ENCODE measurements at regions not wholly inside any gene's neighbourhood (a gene's known extent, or its start where the extent isn't known, plus 50 kb on each side); places are given as distances from the start of the nearest gene placed in this dataset.
"Not testable (repeated sequence)": the region's sequence is repeated elsewhere in the genome, so short reads cannot be mapped to it uniquely, and the experiment has no call there.

- H3K36me3 Mint-ChIP-seq (ENCODE audit: insufficient read depth, unreplicated experiment); H3K27me3 Mint-ChIP-seq (ENCODE audit: insufficient read depth, unreplicated experiment); H3K27ac Mint-ChIP-seq (ENCODE audit: low read depth, unreplicated experiment); intact Hi-C loops (cut with micrococcal nuclease); BruUV-seq (replicated peaks); CTCF ChIA-PET; H3K4me1 Mint-ChIP-seq (ENCODE audit: insufficient read depth, unreplicated experiment); POLR2A ChIA-PET; DNase-seq (ENCODE audit: unreplicated experiment); H3K4me3 Mint-ChIP-seq (ENCODE audit: unreplicated experiment); H3K9me3 Mint-ChIP-seq (ENCODE audit: unreplicated experiment): not testable (repeated sequence)
Measured at GRCh38 chr1:120308940-120309578, 105.8 kb upstream of the NBPF8 start.

- POLR2A ChIA-PET; H3K9me3 Mint-ChIP-seq (ENCODE audit: unreplicated experiment); DNase-seq (ENCODE audit: unreplicated experiment); H3K27ac Mint-ChIP-seq (ENCODE audit: low read depth, unreplicated experiment); CTCF ChIA-PET; H3K36me3 Mint-ChIP-seq (ENCODE audit: insufficient read depth, unreplicated experiment); intact Hi-C loops (cut with micrococcal nuclease); BruUV-seq (replicated peaks); H3K27me3 Mint-ChIP-seq (ENCODE audit: insufficient read depth, unreplicated experiment); H3K4me3 Mint-ChIP-seq (ENCODE audit: unreplicated experiment); H3K4me1 Mint-ChIP-seq (ENCODE audit: insufficient read depth, unreplicated experiment): not testable (repeated sequence)
Measured at GRCh38 chr1:120305046-120305445, 109.8 kb upstream of the NBPF8 start.

GRCh38 chr1:120304341-120304740 lies 110.5 kb upstream of the NBPF8 start:
- CTCF ChIA-PET; intact Hi-C loops (cut with micrococcal nuclease); BruUV-seq (replicated peaks); POLR2A ChIA-PET; H3K4me3 Mint-ChIP-seq (ENCODE audit: unreplicated experiment); H3K27me3 Mint-ChIP-seq (ENCODE audit: insufficient read depth, unreplicated experiment); H3K4me1 Mint-ChIP-seq (ENCODE audit: insufficient read depth, unreplicated experiment); DNase-seq (ENCODE audit: unreplicated experiment); H3K27ac Mint-ChIP-seq (ENCODE audit: low read depth, unreplicated experiment); H3K9me3 Mint-ChIP-seq (ENCODE audit: unreplicated experiment); H3K36me3 Mint-ChIP-seq (ENCODE audit: insufficient read depth, unreplicated experiment): not testable (repeated sequence)

GRCh38 chr1:120299433-120300057 lies 115.3 kb upstream of the NBPF8 start:
- H3K36me3 Mint-ChIP-seq (ENCODE audit: insufficient read depth, unreplicated experiment); intact Hi-C loops (cut with micrococcal nuclease); H3K9me3 Mint-ChIP-seq (ENCODE audit: unreplicated experiment); H3K4me3 Mint-ChIP-seq (ENCODE audit: unreplicated experiment); CTCF ChIA-PET; H3K27ac Mint-ChIP-seq (ENCODE audit: low read depth, unreplicated experiment); POLR2A ChIA-PET; BruUV-seq (replicated peaks); H3K27me3 Mint-ChIP-seq (ENCODE audit: insufficient read depth, unreplicated experiment); H3K4me1 Mint-ChIP-seq (ENCODE audit: insufficient read depth, unreplicated experiment); DNase-seq (ENCODE audit: unreplicated experiment): not testable (repeated sequence)

GRCh38 chr1:120298487-120298886 lies 116.3 kb upstream of the NBPF8 start:
- POLR2A ChIA-PET; H3K27me3 Mint-ChIP-seq (ENCODE audit: insufficient read depth, unreplicated experiment); H3K36me3 Mint-ChIP-seq (ENCODE audit: insufficient read depth, unreplicated experiment); intact Hi-C loops (cut with micrococcal nuclease); H3K27ac Mint-ChIP-seq (ENCODE audit: low read depth, unreplicated experiment); H3K4me3 Mint-ChIP-seq (ENCODE audit: unreplicated experiment); CTCF ChIA-PET; H3K4me1 Mint-ChIP-seq (ENCODE audit: insufficient read depth, unreplicated experiment); BruUV-seq (replicated peaks); H3K9me3 Mint-ChIP-seq (ENCODE audit: unreplicated experiment); DNase-seq (ENCODE audit: unreplicated experiment): not testable (repeated sequence)

GRCh38 chr1:120297345-120297953 lies 117.4 kb upstream of the NBPF8 start:
- BruUV-seq (replicated peaks); H3K27ac Mint-ChIP-seq (ENCODE audit: low read depth, unreplicated experiment): not testable (repeated sequence)

GRCh38 chr1:120290105-120290504 lies 113.8 kb upstream of the SEC22B start:
- CTCF ChIA-PET; BruUV-seq (replicated peaks); H3K4me1 Mint-ChIP-seq (ENCODE audit: insufficient read depth, unreplicated experiment); H3K4me3 Mint-ChIP-seq (ENCODE audit: unreplicated experiment); H3K9me3 Mint-ChIP-seq (ENCODE audit: unreplicated experiment); DNase-seq (ENCODE audit: unreplicated experiment); POLR2A ChIA-PET; H3K27me3 Mint-ChIP-seq (ENCODE audit: insufficient read depth, unreplicated experiment); H3K36me3 Mint-ChIP-seq (ENCODE audit: insufficient read depth, unreplicated experiment); intact Hi-C loops (cut with micrococcal nuclease); H3K27ac Mint-ChIP-seq (ENCODE audit: low read depth, unreplicated experiment): not testable (repeated sequence)

More at GRCh38 chr1:120297345-120297953, 117.4 kb upstream of the NBPF8 start:
- H3K9me3 Mint-ChIP-seq (ENCODE audit: unreplicated experiment); H3K27me3 Mint-ChIP-seq (ENCODE audit: insufficient read depth, unreplicated experiment); CTCF ChIA-PET; intact Hi-C loops (cut with micrococcal nuclease); H3K36me3 Mint-ChIP-seq (ENCODE audit: insufficient read depth, unreplicated experiment); H3K4me1 Mint-ChIP-seq (ENCODE audit: insufficient read depth, unreplicated experiment); POLR2A ChIA-PET; DNase-seq (ENCODE audit: unreplicated experiment); H3K4me3 Mint-ChIP-seq (ENCODE audit: unreplicated experiment): not testable (repeated sequence)

- H3K9me3 Mint-ChIP-seq (ENCODE audit: unreplicated experiment); BruUV-seq (replicated peaks); DNase-seq (ENCODE audit: unreplicated experiment); intact Hi-C loops (cut with micrococcal nuclease); H3K27ac Mint-ChIP-seq (ENCODE audit: low read depth, unreplicated experiment); H3K4me1 Mint-ChIP-seq (ENCODE audit: insufficient read depth, unreplicated experiment); CTCF ChIA-PET; H3K4me3 Mint-ChIP-seq (ENCODE audit: unreplicated experiment); POLR2A ChIA-PET; H3K36me3 Mint-ChIP-seq (ENCODE audit: insufficient read depth, unreplicated experiment); H3K27me3 Mint-ChIP-seq (ENCODE audit: insufficient read depth, unreplicated experiment): not testable (repeated sequence)
Measured at GRCh38 chr1:120289601-120290074, 113.3 kb upstream of the SEC22B start.

- H3K4me1 Mint-ChIP-seq (ENCODE audit: insufficient read depth, unreplicated experiment); H3K36me3 Mint-ChIP-seq (ENCODE audit: insufficient read depth, unreplicated experiment); CTCF ChIA-PET; BruUV-seq (replicated peaks); POLR2A ChIA-PET; H3K27ac Mint-ChIP-seq (ENCODE audit: low read depth, unreplicated experiment); DNase-seq (ENCODE audit: unreplicated experiment); intact Hi-C loops (cut with micrococcal nuclease); H3K4me3 Mint-ChIP-seq (ENCODE audit: unreplicated experiment); H3K9me3 Mint-ChIP-seq (ENCODE audit: unreplicated experiment); H3K27me3 Mint-ChIP-seq (ENCODE audit: insufficient read depth, unreplicated experiment): not testable (repeated sequence)
Measured at GRCh38 chr1:120288814-120289600, 112.7 kb upstream of the SEC22B start.
